GM13976 (cell line): ENCODE measurements at regions not wholly inside any gene's neighbourhood (a gene's known extent, or its start where the extent isn't known, plus 50 kb on each side); places are given as distances from the start of the nearest gene placed in this dataset.

Source experiments
- DNase-seq: peaks from one replicate; pipeline ENCODE4 v3.0.0; 2012; ENCODE audit warnings: low spot score
- in situ Hi-C: fragments of 300-500 bp; cut with MboI; formaldehyde crosslinking; loops from one replicate; pipeline ENCODE4 v1.12.0; 2022; ENCODE audit warnings: low sequenced_read_pairs, mixed read lengths, inconsistent platforms; ENCODE audit not compliant: unreplicated experiment
- TF ChIP-seq, protein P1 (sequence below): IDR thresholded peaks from 2 replicates; pipeline ENCODE4 v1.5.1; 2012; ENCODE audit warnings: borderline replicate concordance, mild to moderate bottlenecking; ENCODE audit not compliant: insufficient read depth; ENCODE audit errors: extremely low read depth, missing control alignments, control extremely low read depth

DNA sequence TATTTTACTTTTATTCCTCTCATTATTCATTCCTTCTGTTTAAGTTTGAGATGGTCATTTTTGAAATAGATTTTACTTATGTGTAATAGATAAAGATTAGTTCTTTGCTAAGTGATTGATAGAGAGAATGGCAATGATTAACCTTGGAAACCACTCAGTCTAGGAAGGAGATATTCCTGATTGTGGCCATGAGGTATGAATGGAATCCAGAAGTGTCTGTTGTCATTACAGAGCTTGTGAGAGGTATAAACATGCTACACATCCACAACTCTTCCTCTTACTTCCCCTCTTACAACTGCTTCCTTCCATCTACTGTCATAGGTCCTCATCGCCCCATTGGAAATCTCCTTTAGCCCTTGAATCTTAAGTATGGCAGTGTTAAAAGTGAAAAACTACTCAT, 988.8 kb upstream of the B3GALT2 start:
- TF ChIP-seq, protein P1, sequence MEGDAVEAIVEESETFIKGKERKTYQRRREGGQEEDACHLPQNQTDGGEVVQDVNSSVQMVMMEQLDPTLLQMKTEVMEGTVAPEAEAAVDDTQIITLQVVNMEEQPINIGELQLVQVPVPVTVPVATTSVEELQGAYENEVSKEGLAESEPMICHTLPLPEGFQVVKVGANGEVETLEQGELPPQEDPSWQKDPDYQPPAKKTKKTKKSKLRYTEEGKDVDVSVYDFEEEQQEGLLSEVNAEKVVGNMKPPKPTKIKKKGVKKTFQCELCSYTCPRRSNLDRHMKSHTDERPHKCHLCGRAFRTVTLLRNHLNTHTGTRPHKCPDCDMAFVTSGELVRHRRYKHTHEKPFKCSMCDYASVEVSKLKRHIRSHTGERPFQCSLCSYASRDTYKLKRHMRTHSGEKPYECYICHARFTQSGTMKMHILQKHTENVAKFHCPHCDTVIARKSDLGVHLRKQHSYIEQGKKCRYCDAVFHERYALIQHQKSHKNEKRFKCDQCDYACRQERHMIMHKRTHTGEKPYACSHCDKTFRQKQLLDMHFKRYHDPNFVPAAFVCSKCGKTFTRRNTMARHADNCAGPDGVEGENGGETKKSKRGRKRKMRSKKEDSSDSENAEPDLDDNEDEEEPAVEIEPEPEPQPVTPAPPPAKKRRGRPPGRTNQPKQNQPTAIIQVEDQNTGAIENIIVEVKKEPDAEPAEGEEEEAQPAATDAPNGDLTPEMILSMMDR, result no peak

DNA sequence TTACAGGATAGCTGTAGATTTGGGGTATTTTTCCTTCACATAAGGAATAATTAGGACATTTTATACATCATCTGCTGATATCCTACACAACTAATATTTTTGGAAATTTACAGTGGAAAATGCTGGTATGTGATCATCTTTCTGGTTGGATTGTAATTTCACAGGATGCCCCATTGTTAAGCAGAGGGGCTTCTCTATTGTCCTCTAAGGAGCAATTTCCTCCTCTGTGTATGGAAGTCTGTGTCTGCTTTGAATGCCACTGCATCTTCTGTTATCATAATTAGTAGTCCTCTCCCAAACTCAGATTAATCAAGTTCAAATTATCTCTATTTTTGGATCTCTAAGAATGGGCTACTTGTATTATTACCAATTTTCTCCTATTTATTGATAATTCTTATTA, 988.1 kb upstream of the B3GALT2 start:
- in situ Hi-C loops, result no loop called here
- no peak for DNase-seq
- TF ChIP-seq, protein P1, result no peak

More for the DNA sequence above, 988.8 kb upstream of the B3GALT2 start:
- in situ Hi-C loops, result no loop called here
- no peak for DNase-seq

DNA sequence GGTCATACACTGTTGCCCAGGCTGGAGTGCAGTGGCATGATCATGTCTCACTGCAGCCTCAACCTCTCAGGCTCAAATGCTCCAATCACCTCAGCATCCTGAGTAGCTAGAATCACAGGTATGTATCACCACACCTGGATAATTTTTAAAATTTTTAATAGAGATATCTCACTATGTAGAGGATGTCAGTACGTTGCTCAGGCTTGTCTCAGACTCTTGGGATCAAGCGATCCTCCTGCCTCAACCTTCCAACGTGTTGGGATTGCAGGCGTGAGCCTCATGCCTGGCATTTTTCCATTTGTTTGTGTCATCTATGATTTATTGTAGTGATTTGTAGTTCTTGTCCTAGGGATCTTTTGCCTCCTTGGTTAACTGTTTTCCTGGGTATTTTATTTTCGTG, 985.2 kb upstream of the B3GALT2 start:
- TF ChIP-seq, protein P1, result no peak
- in situ Hi-C loops, result no loop called here
- DNase-seq, result no peak

DNA sequence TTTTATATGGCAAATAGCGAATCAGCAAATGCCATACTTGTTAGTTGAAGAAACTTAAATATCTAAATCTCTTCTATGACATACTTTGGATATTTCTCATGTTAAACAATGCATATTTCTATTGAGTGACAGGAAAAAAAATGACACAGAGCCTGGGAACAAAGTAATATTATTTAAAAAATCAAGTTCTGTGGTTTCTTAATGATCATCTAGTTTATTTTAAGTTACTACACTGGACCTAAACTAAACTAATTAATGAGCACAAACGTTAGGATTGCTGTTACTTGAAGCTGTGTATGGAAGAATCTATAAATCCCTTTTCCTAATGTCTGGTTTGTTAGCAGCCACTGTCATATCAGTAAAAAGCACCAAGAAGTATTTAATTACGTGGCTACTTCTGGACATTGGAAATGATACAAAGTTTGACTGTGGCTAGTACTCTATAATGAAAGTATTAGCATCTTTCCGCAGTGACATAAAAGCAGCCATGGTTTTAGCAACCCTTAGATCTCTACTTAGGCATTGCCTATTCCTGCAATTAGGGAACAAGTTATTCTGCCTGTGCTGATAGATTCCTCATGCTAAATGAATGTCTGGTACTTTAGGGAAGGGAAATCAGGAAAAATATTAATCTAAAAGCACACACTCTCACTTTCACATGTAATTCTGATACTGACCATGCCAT, 981.7 kb upstream of the B3GALT2 start:
- TF ChIP-seq, protein P1, result no peak
- DNase-seq, result no peak
- in situ Hi-C loops, result no loop called here

DNA sequence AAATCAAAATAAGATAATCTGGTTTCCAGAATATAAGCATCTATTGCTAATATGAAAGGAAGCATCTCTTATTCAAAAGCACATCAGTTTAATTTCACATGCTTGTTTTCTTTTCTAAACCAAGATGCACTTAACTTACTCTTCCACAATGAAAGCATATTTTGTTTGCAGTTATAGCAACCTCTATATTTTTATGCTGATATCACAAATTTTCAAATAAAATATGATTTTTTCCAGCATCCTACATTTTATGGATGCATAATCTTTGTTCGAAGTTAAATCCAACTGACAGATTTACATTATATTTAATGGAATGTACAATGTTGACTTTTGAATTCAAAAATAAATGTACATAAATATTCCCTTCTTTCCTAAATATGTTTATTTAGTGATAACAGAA, 978.3 kb upstream of the B3GALT2 start:
- DNase-seq, result no peak
- TF ChIP-seq, protein P1, result no peak
- in situ Hi-C loops, result no loop called here

DNA sequence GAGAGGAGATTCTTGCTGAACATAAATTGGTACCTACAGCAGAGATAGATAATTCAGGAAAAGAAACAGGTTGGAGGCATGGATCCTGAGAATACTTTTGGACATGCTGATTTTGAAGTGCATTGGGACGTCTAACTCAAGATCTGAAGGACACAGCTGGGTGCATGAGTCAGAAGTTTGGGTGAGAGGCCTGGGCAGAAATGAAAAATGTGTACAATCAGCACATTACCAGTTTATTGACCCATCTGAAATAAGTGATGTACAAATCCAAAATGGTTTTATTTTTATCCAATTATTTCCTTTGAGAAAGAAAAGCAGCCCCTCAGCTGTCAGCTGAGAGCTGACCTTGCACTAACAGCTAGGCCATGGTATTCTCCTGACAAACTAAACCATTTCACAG, 975.2 kb upstream of the B3GALT2 start:
- DNase-seq, result no peak
- in situ Hi-C loops, result no loop called here
- TF ChIP-seq, protein P1, result no peak
